PC-3 (cell line): ENCODE measurements at regions not wholly inside any gene's neighbourhood (a gene's known extent, or its start where the extent isn't known, plus 50 kb on each side); places are given as distances from the start of the nearest gene placed in this dataset.

Experiments
- EZH2 ChIP-seq: fragments of 300-600 bp; sonication (generic); IDR thresholded peaks from one replicate; pipeline ENCODE4 v1.6.1; 2017; ENCODE audit warnings: antibody characterized with exemption, mild to moderate bottlenecking, low read length; ENCODE audit not compliant: unreplicated experiment
- TF ChIP-seq, protein P1 (sequence below): fragments of 300-600 bp; sonication (generic); conservative IDR thresholded peaks from 2 replicates; pipeline ENCODE4 v1.5.1; 2017; ENCODE audit warnings: antibody characterized with exemption, low read depth, mild to moderate bottlenecking, low read length

DNA sequence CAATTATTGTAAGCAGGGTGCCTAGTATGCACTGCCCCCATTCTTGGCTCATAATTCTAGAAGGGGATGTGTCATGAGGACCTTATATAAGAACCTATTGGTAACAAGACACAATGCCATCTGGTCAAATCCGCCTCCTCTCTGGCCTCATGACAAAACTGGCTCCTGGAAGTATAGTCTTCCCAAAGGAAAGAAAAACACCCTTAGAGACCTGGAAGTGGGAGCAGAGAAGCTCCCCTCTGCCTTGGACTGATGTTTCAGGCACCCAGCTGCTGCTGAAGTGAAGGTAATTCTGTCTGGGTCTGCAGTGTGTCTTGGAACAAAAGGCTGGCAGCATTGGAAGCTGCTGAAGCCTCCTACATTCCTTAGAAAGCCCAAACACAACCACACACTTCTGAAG lies 107.2 kb upstream of the CLSTN2 start:
- TF ChIP-seq, protein P1, sequence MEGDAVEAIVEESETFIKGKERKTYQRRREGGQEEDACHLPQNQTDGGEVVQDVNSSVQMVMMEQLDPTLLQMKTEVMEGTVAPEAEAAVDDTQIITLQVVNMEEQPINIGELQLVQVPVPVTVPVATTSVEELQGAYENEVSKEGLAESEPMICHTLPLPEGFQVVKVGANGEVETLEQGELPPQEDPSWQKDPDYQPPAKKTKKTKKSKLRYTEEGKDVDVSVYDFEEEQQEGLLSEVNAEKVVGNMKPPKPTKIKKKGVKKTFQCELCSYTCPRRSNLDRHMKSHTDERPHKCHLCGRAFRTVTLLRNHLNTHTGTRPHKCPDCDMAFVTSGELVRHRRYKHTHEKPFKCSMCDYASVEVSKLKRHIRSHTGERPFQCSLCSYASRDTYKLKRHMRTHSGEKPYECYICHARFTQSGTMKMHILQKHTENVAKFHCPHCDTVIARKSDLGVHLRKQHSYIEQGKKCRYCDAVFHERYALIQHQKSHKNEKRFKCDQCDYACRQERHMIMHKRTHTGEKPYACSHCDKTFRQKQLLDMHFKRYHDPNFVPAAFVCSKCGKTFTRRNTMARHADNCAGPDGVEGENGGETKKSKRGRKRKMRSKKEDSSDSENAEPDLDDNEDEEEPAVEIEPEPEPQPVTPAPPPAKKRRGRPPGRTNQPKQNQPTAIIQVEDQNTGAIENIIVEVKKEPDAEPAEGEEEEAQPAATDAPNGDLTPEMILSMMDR, result no peak
- TF ChIP-seq EZH2, result no peak
